ENCODE measurements at regions not wholly inside any gene's neighbourhood (a gene's known extent, or its start where the extent isn't known, plus 50 kb on each side); places are given as distances from the start of the nearest gene placed in this dataset.

DNA sequence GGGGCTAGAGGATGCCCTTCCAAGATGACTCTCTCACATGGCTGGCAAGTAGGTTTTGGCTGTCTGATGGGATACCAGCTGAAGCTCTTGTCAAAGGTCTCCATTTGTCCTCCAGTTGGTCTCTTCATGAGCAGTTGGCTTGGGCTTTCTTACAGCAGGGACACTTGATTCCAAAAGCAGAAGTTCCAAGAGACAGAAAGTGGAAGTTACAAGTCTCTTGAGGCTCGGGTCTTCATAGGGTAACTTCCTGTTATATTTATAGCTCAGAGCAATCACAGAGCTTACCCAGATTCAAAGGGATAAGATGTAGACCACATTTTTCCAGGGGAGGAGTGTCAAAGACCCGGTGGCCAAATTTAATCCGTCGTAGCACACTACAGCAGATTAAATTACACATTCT, 440.0 kb downstream of the RFC3 start:
- DNase-seq: no peak

DNA sequence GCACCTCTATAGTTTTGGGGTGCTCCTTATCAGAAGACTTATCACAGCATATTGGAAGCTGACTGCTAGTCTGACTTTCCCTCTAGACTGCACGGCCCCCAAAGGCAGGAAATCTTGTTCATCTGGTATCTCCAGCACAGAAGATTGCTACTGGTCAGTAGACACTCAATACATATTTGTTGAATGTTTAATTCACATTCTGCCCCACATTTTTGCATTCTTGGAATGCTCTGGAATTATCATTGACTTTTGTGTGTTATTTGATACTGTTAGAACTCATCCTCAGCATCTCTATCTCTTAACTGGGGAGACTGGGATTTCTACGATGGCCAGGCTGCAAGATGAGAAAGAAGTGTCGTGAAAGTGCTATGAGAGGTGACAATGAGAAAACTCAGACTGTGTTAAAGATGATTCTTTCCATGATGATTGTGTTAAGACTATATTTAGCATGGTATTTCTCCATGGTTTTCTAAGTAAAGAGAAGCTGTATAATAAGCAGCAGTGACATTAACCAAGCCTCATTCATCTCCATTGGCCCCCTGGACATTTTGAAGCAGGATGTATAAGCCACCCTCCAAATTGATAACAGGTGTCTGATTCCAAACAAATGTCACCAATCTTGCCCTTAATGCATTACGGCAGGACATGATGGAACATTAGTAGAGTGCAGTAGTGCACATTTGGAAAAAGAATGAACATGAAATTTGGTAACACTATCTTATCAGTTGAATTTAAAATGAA, 440.9 kb downstream of the RFC3 start:
- DNase-seq: no peak

DNA sequence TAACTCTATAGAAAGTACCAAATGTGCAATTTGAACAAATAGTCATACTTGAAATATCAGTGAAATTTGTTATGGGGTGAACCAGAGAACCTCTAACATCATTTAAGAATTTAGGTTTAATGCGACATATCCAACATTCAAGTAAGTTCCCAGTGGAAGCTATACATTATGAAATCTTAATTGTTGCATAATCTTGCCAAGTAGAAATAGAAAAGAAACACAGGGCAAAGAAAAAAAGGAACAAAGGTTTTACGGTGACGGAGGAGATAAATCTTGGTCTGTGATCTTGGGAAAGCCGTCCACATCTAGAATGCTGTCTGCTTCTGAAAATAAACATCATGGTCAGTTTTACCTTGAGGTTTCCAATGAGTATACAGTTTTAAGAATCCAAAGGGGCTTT, 445.7 kb downstream of the RFC3 start:
- DNase-seq: no peak

DNA sequence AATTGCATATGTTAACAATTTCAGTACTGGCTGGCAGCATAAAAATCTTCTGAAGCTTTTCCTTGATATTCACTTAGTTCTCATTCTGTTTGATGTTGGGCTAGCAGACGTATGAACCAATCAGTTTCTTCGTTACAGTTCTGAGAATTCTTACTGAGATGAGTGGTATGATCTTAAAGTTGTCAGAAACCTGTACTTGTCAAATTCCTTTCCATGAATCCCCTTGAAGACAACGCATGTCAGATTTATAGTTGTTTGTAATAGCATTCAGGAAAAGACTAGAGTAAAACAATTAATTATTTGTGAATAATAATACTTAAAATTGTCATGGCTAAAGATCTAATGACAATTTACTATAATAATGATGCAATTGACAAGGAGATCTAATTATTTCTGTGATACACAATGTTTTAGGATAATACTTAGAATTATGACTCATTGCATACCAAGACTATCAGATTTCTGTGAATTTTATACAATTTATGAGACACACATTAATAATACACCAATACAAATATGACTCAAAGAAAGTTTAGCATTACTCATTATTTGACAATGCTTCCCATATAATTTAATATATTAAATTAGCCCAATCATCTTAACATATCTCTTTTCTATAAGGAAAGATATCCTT, 447.2 kb downstream of the RFC3 start:
- no peak for DNase-seq

GRCh38 chr13:34276764-34277163, 458.8 kb downstream of the RFC3 start:
- DNase-seq: no peak

- DNase-seq: no peak
Observed at GRCh38 chr13:34277936-34278335, 460.0 kb downstream of the RFC3 start.

- no peak for DNase-seq
Observed at GRCh38 chr13:34278780-34279179, 460.8 kb downstream of the RFC3 start.

- no peak for DNase-seq
Observed at GRCh38 chr13:34290661-34291060, 472.7 kb downstream of the RFC3 start.

GRCh38 chr13:34294483-34295129, 476.7 kb downstream of the RFC3 start:
- no peak for DNase-seq

DNA sequence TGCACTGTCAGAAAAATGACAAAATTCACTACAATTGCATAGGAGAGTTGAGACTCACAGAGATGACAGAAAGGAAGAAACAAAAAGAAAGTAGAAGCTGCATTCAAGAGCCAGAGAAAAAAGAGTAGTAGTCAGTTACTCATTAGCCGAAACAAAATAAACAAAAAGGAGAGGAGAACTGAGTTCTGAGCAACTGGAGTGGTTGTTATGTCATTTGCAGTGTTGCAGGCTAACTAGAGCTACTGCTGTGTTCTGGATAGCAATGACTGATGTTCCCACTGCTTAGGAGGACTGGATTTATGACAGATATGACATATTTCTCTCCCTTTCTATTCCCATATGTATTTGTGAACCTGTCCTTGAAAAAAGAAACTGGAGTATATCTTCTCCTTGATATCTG, 482.6 kb downstream of the RFC3 start:
- no peak for DNase-seq

DNA sequence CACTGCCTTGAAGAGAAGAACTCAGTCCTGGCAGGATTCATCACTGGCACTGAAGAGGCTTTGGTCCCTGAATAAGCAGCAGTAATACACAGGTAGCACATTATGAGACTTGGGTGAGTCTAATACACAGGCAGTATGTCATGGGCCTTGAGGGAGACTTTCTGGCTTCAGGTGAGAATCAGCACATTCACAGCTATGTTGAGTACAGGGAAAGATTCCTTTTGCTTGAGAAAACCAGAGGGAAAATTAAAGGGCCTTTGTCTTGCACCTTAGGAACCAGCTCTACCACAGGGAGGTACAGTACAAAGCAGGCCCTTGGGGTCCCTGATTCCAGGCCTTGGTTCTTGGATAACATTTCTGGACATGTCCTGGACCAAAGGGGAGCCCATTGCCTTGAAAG, 484.6 kb downstream of the RFC3 start:
- DNase-seq: no peak

- no peak for DNase-seq
Observed at GRCh38 chr13:34303346-34303745, 485.4 kb downstream of the RFC3 start.

- DNase-seq: no peak
Observed at GRCh38 chr13:34307607-34308006, 489.7 kb downstream of the RFC3 start.

DNA sequence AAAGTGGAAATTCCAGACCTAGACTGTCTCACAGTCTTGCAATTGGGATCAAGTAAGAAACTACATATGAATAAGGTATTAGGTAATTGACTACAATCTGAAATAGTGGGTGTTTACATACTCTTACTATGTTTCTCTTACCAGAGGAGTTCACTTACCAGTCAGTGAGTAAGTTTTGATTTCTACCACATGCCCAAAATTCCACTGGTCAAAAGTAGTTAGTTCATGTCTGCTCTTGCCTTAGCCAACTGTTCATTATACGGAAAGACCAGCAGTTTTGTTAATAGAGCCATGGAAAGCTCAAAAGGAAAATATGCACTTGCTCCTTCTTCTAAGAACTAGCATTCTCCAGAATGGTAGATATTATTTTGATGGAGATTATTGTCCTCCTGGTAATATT, 490.8 kb downstream of the RFC3 start:
- DNase-seq: no peak

GRCh38 chr13:34310539-34310938, 492.6 kb downstream of the RFC3 start:
- DNase-seq: no peak

DNA sequence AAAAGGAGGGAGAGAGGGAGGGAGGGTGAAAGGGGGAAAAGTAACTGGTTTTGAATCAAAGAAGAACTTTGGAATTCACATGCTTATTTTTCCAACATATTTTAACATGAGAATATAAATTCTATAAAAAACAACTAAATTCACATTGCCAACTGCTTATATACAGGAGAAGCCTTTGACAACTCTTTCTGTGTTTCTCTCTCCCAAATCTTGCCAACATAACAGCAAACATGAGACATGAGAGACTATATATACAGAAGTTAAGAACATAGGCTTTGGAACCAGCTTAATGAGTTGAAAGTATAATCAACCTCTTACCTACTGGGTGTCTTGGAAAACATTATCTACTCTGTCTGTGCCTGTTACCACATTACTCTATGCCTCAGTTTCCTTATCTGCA, 493.3 kb downstream of the RFC3 start:
- no peak for DNase-seq

GRCh38 chr13:34312578-34312977, 494.6 kb downstream of the RFC3 start:
- no peak for DNase-seq

DNA sequence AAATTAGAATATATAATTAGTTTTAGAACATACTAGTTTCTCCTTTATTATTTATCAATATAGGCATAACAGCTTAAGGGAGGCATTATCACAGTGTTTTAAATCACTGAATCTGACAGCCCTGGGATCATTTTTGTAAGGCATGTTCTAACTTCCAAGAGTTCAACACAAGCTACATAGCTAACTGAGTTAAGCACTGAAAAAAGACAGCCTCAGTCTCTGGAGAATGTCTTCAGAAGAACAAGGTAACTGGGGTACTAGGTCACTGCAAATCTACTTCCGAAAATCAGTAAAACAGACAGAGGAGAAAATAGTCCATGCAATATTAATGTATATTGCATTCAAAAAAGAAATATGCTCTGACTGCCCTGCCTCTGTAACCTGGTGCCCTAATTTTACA, 502.1 kb downstream of the RFC3 start:
- no peak for DNase-seq

- no peak for DNase-seq
Observed at GRCh38 chr13:34322014-34322742, 504.2 kb downstream of the RFC3 start.

GRCh38 chr13:34322743-34323074, 504.8 kb downstream of the RFC3 start:
- DNase-seq: no peak

GRCh38 chr13:34335014-34336007, 517.4 kb downstream of the RFC3 start:
- no peak for DNase-seq

DNA sequence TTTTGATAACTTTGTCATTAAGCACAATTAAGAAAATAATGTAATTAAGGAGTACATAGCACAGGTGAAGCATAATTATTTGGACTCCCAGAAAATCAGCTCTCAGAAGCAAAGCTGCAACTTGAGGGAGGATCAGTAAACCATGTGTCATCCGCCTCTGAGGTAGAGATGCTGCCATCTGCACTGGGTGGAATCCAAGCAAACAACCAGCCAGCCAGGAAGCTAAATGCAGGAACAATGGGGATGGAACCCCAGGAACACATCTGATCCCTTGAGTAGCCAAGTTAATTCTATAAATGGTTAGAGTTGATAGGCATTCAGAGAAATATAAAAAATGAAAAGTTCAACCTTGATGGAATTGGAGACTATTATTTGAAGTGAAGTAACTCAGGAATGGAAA, 520.2 kb downstream of the RFC3 start:
- no peak for DNase-seq

GRCh38 chr13:34340534-34340933, 522.6 kb downstream of the RFC3 start:
- no peak for DNase-seq
